OCI-LY7 (cell line): ENCODE measurements at regions not wholly inside any gene's neighbourhood (a gene's known extent, or its start where the extent isn't known, plus 50 kb on each side); places are given as distances from the start of the nearest gene placed in this dataset.

Source experiments
- BruUV-seq: library from RNA; stranded (reverse); fragments of 400-500 nt; replicated peaks from 2 replicates; lab custom pipeline; 2021; lab: Mats Ljungman, UMichigan
- CTCF ChIA-PET: fragments of 300-600 bp; sonication (Branson Sonifier 250); formaldehyde crosslinking; loops from one replicate; lab custom pipeline; 2022; ENCODE audit warnings: antibody characterized with exemption; ENCODE audit not compliant: unreplicated experiment; lab: Charles Lee
- POLR2A ChIA-PET: fragments of 300-600 bp; sonication (Branson Sonifier 250); formaldehyde crosslinking; loops from one replicate; lab custom pipeline; 2022; ENCODE audit warnings: antibody characterized with exemption; lab: Charles Lee
- DNase-seq: peaks from one replicate; pipeline ENCODE4 v3.0.0-alpha.2; 2015; ENCODE audit warnings: low spot score
- H2AFZ ChIP-seq: fragments of 200-600 bp; sonication (generic), shearing (Covaris generic); 2 replicates; pipeline ENCODE4 v1.6.1; 2014; ENCODE audit warnings: mild to moderate bottlenecking, antibody characterized with exemption, low read length, moderate library complexity
- H3K27ac ChIP-seq: fragments of 200-600 bp; sonication (generic); 2 replicates; pipeline ENCODE4 v1.5.1; 2014; ENCODE audit warnings: mixed run types, low read depth, mild to moderate bottlenecking, moderate library complexity, low read length, inconsistent platforms; ENCODE audit not compliant: poor library complexity, severe bottlenecking
- H3K36me3 ChIP-seq: fragments of 200-600 bp; sonication (generic); 2 replicates; pipeline ENCODE4 v1.6.1; 2014; ENCODE audit warnings: mild to moderate bottlenecking, antibody characterized with exemption, low read length, moderate library complexity, mixed read lengths; ENCODE audit not compliant: insufficient read depth
- H3K4me1 ChIP-seq: fragments of 200-600 bp; sonication (generic); 2 replicates; pipeline ENCODE4 v1.5.1; 2014; ENCODE audit warnings: mild to moderate bottlenecking, low read length; ENCODE audit not compliant: insufficient read depth, poor library complexity, severe bottlenecking
- H3K4me2 ChIP-seq: fragments of 200-600 bp; sonication (generic); 2 replicates; pipeline ENCODE4 v1.6.1; 2014; ENCODE audit warnings: mild to moderate bottlenecking, low read length
- H3K4me3 ChIP-seq: fragments of 200-600 bp; sonication (generic); 2 replicates; pipeline ENCODE4 v1.5.1; 2014; ENCODE audit warnings: mild to moderate bottlenecking, low read depth, low read length; ENCODE audit not compliant: poor library complexity, severe bottlenecking
- H3K79me2 ChIP-seq: fragments of 200-600 bp; sonication (generic); 2 replicates; pipeline ENCODE4 v1.6.1; 2016; ENCODE audit warnings: low read depth, mild to moderate bottlenecking, low read length, moderate library complexity, mixed read lengths; ENCODE audit not compliant: insufficient read depth
- H3K9me2 ChIP-seq: fragments of 200-600 bp; sonication (generic); 2 replicates; pipeline ENCODE4 v1.6.1; 2016; ENCODE audit warnings: mild to moderate bottlenecking, low read length, mixed read lengths; ENCODE audit not compliant: insufficient read depth
- H3K9me3 ChIP-seq: fragments of 200-600 bp; sonication (generic); 2 replicates; pipeline ENCODE4 v1.6.1; 2014; ENCODE audit warnings: mild to moderate bottlenecking, mixed run types, low read length, mixed read lengths
- H4K20me1 ChIP-seq: fragments of 200-600 bp; sonication (generic); 2 replicates; pipeline ENCODE4 v1.6.1; 2014; ENCODE audit warnings: mild to moderate bottlenecking, antibody characterized with exemption, low read length, moderate library complexity, mixed read lengths; ENCODE audit not compliant: insufficient read depth
- CTCF ChIP-seq: fragments of 200-600 bp; sonication (generic); conservative IDR thresholded peaks from 2 replicates; pipeline ENCODE4 v1.5.1; 2014; ENCODE audit warnings: mild to moderate bottlenecking, antibody characterized with exemption, low read length, moderate library complexity, mixed read lengths
- EZH2phosphoT487 ChIP-seq: fragments of 200-600 bp; sonication (generic); IDR thresholded peaks from 2 replicates; pipeline ENCODE4 v1.6.1; 2018; ENCODE audit warnings: low read depth, borderline replicate concordance, mild to moderate bottlenecking, mixed run types, antibody characterized with exemption, low read length, moderate library complexity, mixed read lengths
- intact Hi-C: fragments of 100-400 bp; cut with micrococcal nuclease; formaldehyde crosslinking; loops from one replicate; pipeline ENCODE4 v1.10.0; 2022; ENCODE audit not compliant: unreplicated experiment

- Histone ChIP-seq H3K36me3 (no peaks in the 10 kb centered on the region), H4K20me1 (no peaks in the 10 kb centered on the region), H2AFZ (no peak overlapping the region), H3K9me3 (no peaks in the 10 kb centered on the region), H3K4me3 (no peak overlapping the region), H3K4me2 (no peak overlapping the region), H3K79me2 (no peaks in the 10 kb centered on the region), H3K27ac (no peak overlapping the region), H3K9me2 (no peaks in the 10 kb centered on the region), H3K4me1 (no peaks in the 10 kb centered on the region)
- no peak for TF ChIP-seq EZH2phosphoT487
- no peak for TF ChIP-seq CTCF
- no TSS peak for BruUV-seq
- no peak for DNase-seq
- CTCF ChIA-PET: no interaction called here
- intact Hi-C loops: no loop called here
- POLR2A ChIA-PET: interaction anchor here (0.6 to 0.7 kb wide), 2 partner anchors 702 to 965 kb away, joined by 3 read pairs; no protein-coding TSS in a partner anchor
Observed at GRCh38 chr7:81433692-81434331, 336.0 kb downstream of the HGF start.

DNA sequence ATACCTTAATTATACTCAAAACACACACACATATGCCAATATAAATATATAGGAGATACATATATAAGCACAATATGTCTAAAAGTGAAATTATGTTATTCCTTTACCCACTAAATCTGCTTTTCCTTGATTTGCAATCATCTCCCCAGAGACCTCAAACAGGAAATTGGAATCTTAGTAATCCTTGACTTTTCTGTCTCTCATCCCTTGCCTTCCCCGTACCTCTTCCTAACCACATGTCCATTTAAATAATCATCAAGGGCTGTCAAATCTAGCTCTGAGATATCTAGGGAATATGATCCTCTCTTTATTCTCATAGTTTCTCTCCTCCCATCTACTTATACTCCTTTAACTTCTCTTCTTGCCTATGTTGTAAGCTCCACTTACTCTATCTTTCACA lies 336.6 kb downstream of the HGF start:
- intact Hi-C loops: no loop called here
- H3K36me3 ChIP-seq: no peaks in the 10 kb centered on the region
- H3K4me3 ChIP-seq: no peak overlapping the region
- H2AFZ ChIP-seq: no peak overlapping the region
- no peaks in the 10 kb centered on the region for H3K4me1 ChIP-seq
- ChIA-PET POLR2A (interaction anchor here (0.6 to 1.0 kb wide), 3 partner anchors 29 to 965 kb away, joined by 3 to 4 read pairs (median 3); no protein-coding TSS in a partner anchor), CTCF (no interaction called here)
- H3K9me3 ChIP-seq: no peaks in the 10 kb centered on the region
- no peaks in the 10 kb centered on the region for H3K9me2 ChIP-seq
- H3K4me2 ChIP-seq: no peak overlapping the region
- no TSS peak for BruUV-seq
- DNase-seq: no peak
- TF ChIP-seq EZH2phosphoT487 (no peak), CTCF (no peak)
- H4K20me1 ChIP-seq: no peaks in the 10 kb centered on the region
- H3K27ac ChIP-seq: no peak overlapping the region
- no peaks in the 10 kb centered on the region for H3K79me2 ChIP-seq

DNA sequence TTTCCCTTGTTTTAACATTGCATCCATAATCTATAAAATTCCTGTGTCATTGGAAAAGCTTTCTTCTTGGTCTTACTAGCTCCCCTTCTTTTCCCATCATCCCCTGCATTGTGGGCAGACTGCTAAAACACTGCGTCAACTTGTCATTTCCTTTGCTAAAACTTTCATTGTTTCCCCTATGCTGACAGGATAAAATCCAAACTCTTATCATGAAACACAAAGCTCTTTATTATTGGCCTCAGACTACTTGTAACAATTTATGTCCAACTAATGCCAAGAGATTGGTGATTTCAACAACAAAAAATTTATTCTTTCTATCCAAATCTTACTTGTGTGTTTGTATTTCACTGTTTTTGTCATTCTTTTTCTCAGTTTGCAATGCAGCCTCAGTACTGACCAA lies 339.1 kb downstream of the HGF start:
- no peak overlapping the region for H3K4me3 ChIP-seq
- ChIA-PET POLR2A (interaction anchor here (1.1 kb wide), 1 partner anchor 20 kb away, joined by 3 read pairs; no protein-coding TSS in a partner anchor), CTCF (no interaction called here)
- no peaks in the 10 kb centered on the region for H4K20me1 ChIP-seq
- BruUV-seq: no TSS peak
- no peak for TF ChIP-seq EZH2phosphoT487
- TF ChIP-seq CTCF: no peak
- no peak for DNase-seq
- no peaks in the 10 kb centered on the region for H3K9me2 ChIP-seq
- intact Hi-C loops: no loop called here
- H3K9me3 ChIP-seq: no peaks in the 10 kb centered on the region
- H3K79me2 ChIP-seq: no peaks in the 10 kb centered on the region
- no peaks in the 10 kb centered on the region for H3K4me1 ChIP-seq
- H2AFZ ChIP-seq: no peak overlapping the region
- H3K36me3 ChIP-seq: no peaks in the 10 kb centered on the region
- H3K27ac ChIP-seq: no peak overlapping the region
- H3K4me2 ChIP-seq: no peak overlapping the region
